HG02852 (cell line): ENCODE measurements at regions not wholly inside any gene's neighbourhood (a gene's known extent, or its start where the extent isn't known, plus 50 kb on each side); places are given as distances from the start of the nearest gene placed in this dataset.

ENCODE experiments used
- ATAC-seq: cut with Tn5 transposase; IDR thresholded peaks from one replicate; pipeline ENCODE4 v1.9.1; 2021; ENCODE audit warnings: mild to moderate bottlenecking, moderate library complexity; ENCODE audit not compliant: unreplicated experiment

GRCh38 chr2:82875858-82876257 lies 1583.2 kb downstream of the SUCLG1 start:
- no peak for ATAC-seq

GRCh38 chr2:82857967-82858366 lies 1601.1 kb downstream of the SUCLG1 start:
- no peak for ATAC-seq

GRCh38 chr2:82853299-82853698 lies 1605.8 kb downstream of the SUCLG1 start:
- ATAC-seq, result no peak

GRCh38 chr2:82852787-82853186 lies 1606.3 kb downstream of the SUCLG1 start:
- no peak for ATAC-seq

GRCh38 chr2:82848285-82848684 lies 1610.8 kb downstream of the SUCLG1 start:
- no peak for ATAC-seq

GRCh38 chr2:82839036-82839435 lies 1620.0 kb downstream of the SUCLG1 start:
- ATAC-seq, result no peak

GRCh38 chr2:82837588-82838304 lies 1621.3 kb downstream of the SUCLG1 start:
- no peak for ATAC-seq

- no peak for ATAC-seq
These were observed 1624.2 kb downstream of the SUCLG1 start for GRCh38 chr2:82834893-82835292.

- ATAC-seq, result no peak
These were observed 1631.7 kb downstream of the SUCLG1 start for GRCh38 chr2:82827426-82827825.

GRCh38 chr2:82826437-82826836 lies 1632.6 kb downstream of the SUCLG1 start:
- ATAC-seq, result no peak

GRCh38 chr2:82825410-82826090 lies 1633.5 kb downstream of the SUCLG1 start:
- ATAC-seq, result no peak

GRCh38 chr2:82823892-82824291 lies 1635.2 kb downstream of the SUCLG1 start:
- no peak for ATAC-seq

- ATAC-seq, result no peak
These were observed 1639.1 kb downstream of the SUCLG1 start for GRCh38 chr2:82819951-82820350.

GRCh38 chr2:82814146-82814545 lies 1644.9 kb downstream of the SUCLG1 start:
- ATAC-seq, result no peak

- no peak for ATAC-seq
These were observed 1647.1 kb downstream of the SUCLG1 start for GRCh38 chr2:82811946-82812345.

GRCh38 chr2:82803307-82803706 lies 1655.8 kb downstream of the SUCLG1 start:
- no peak for ATAC-seq

GRCh38 chr2:82797469-82797868 lies 1661.6 kb downstream of the SUCLG1 start:
- ATAC-seq, result no peak

- ATAC-seq, result no peak
These were observed 1662.9 kb downstream of the SUCLG1 start for GRCh38 chr2:82796132-82796531.

GRCh38 chr2:82795446-82795845 lies 1663.6 kb downstream of the SUCLG1 start:
- no peak for ATAC-seq

GRCh38 chr2:82793711-82794435 lies 1665.2 kb downstream of the SUCLG1 start:
- ATAC-seq, result no peak

GRCh38 chr2:82792316-82792715 lies 1666.8 kb downstream of the SUCLG1 start:
- ATAC-seq, result no peak
